ENCODE measurements at regions not wholly inside any gene's neighbourhood (a gene's known extent, or its start where the extent isn't known, plus 50 kb on each side); places are given as distances from the start of the nearest gene placed in this dataset.

DNA sequence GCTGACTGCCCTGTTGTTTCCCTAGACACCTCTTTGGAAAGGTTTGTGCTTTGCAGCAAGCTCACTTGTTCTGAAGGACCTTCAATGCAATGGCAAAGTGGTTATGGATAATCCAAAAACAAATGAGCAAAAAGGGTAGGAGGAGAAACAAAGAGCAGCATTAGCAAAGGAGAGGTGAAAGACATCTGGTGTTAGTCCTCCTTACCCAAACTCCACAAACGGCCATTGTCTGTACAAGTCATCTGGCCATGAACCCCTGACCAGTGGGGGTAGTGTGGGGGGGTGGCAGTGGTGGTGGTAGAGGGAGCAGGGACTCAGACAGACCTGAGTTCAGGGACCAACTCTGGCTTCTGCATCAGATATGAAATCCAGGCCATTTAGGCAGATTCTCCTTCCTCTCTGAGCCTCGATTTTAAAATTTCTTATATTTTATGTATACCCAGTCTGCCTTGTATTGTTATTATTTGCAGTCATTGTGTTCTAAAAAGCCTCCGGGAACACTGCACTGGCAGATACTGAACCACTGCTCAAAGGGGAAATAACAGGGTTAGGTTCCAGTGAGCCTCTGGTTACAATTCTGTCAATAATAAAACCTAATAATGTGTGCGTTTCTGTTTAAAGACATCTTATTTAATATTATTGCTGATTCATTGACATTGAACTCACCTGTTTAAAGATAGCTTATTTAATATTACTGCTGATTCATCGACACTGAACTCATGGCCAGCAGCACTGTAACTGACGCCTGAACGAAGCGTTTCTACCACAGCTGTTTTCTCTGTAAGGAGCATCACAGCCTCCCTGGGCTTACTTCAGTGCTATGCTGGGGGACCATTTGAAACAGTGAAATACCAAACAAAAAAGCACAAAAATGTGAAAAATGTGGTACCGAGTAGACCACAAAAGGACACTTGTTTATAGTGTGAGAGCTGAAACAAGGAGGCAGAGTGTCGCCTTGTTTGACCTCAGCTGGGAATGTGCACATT lies 156.0 kb downstream of the SEC61B start:
- DNase-seq (ENCODE audit: low read depth, low spot score), result no peak
- H3K4me3 Mint-ChIP-seq, result no peak overlapping the region
- peaks cover 26% of the 10 kb centered on the region for H3K4me1 Mint-ChIP-seq
- TF ChIP-seq, protein P1, sequence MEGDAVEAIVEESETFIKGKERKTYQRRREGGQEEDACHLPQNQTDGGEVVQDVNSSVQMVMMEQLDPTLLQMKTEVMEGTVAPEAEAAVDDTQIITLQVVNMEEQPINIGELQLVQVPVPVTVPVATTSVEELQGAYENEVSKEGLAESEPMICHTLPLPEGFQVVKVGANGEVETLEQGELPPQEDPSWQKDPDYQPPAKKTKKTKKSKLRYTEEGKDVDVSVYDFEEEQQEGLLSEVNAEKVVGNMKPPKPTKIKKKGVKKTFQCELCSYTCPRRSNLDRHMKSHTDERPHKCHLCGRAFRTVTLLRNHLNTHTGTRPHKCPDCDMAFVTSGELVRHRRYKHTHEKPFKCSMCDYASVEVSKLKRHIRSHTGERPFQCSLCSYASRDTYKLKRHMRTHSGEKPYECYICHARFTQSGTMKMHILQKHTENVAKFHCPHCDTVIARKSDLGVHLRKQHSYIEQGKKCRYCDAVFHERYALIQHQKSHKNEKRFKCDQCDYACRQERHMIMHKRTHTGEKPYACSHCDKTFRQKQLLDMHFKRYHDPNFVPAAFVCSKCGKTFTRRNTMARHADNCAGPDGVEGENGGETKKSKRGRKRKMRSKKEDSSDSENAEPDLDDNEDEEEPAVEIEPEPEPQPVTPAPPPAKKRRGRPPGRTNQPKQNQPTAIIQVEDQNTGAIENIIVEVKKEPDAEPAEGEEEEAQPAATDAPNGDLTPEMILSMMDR (conservative IDR thresholded peaks at IDR 0.05), result no peak
- H3K9me3 Mint-ChIP-seq, result no peaks in the 10 kb centered on the region
- H3K27ac Mint-ChIP-seq (ENCODE audit: unreplicated experiment), result no peak overlapping the region
- H3K36me3 Mint-ChIP-seq (ENCODE audit: low read depth), result no peaks in the 10 kb centered on the region
- no peaks in the 10 kb centered on the region for H3K27me3 Mint-ChIP-seq (ENCODE audit: low read depth)

DNA sequence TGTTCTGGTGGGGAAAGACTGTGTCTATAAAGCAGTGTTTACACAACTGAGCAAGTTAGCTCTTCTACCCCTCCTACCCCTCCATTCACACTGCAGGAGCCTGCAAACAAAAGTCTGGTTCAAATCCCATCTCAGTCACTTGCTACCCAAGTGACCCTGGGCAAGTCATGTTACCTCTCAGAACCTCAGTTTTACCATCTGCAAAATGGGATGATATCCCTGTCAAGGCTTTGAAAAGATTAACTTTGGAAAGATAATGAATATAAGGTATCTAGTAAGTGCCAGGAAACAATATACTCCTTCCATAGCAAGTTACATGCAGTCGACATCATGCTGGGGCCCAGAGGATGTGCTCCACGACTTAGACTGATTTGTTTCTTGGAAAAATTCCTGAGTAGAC lies 161.5 kb downstream of the SEC61B start:
- DNase-seq (ENCODE audit: low read depth, low spot score), result no peak
- H3K36me3 Mint-ChIP-seq (ENCODE audit: low read depth), result no peaks in the 10 kb centered on the region
- TF ChIP-seq, protein P1 (conservative IDR thresholded peaks at IDR 0.05), result no peak
- no peaks in the 10 kb centered on the region for H3K9me3 Mint-ChIP-seq
- peaks cover 6% of the 10 kb centered on the region for H3K4me1 Mint-ChIP-seq
- no peaks in the 10 kb centered on the region for H3K27me3 Mint-ChIP-seq (ENCODE audit: low read depth)
- H3K4me3 Mint-ChIP-seq, result no peak overlapping the region
- H3K27ac Mint-ChIP-seq (ENCODE audit: unreplicated experiment), result no peak overlapping the region

DNA sequence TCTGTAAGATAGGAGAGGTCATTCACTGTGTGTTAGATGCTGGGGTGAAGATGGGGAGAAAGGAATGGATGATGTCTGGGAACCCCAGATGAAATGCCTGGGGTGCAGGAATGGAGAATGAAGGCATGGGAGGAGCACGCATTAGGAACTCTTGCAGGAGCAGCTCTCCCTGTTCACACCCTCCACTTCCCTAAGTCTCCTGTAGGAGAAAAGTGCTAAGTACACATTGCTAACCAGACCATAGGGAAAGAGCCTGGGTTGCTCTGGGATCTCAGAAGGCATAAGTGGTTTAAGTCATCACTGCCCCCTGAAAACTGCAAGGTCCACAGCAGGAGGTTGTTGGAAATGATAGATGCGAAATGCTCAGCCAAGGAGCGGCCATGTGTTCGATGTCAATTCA lies 163.1 kb downstream of the SEC61B start:
- no peaks in the 10 kb centered on the region for H3K9me3 Mint-ChIP-seq
- H3K36me3 Mint-ChIP-seq (ENCODE audit: low read depth), result no peaks in the 10 kb centered on the region
- H3K27ac Mint-ChIP-seq (ENCODE audit: unreplicated experiment), result no peak overlapping the region
- H3K4me3 Mint-ChIP-seq, result no peak overlapping the region
- TF ChIP-seq, protein P1 (conservative IDR thresholded peaks at IDR 0.05), result no peak
- H3K27me3 Mint-ChIP-seq (ENCODE audit: low read depth), result no peaks in the 10 kb centered on the region
- DNase-seq (ENCODE audit: low read depth, low spot score), result no peak
- no peaks in the 10 kb centered on the region for H3K4me1 Mint-ChIP-seq

GRCh38 chr9:99385814-99386279 lies 163.8 kb downstream of the SEC61B start:
- Mint-ChIP-seq H3K27ac (ENCODE audit: unreplicated experiment) (no peak overlapping the region), H3K36me3 (ENCODE audit: low read depth) (no peaks in the 10 kb centered on the region), H3K4me3 (no peak overlapping the region), H3K9me3 (no peaks in the 10 kb centered on the region), H3K27me3 (ENCODE audit: low read depth) (no peaks in the 10 kb centered on the region), H3K4me1 (no peaks in the 10 kb centered on the region)
- no peak for DNase-seq (ENCODE audit: low read depth, low spot score)
- TF ChIP-seq, protein P1 (conservative IDR thresholded peaks at IDR 0.05), result no peak

DNA sequence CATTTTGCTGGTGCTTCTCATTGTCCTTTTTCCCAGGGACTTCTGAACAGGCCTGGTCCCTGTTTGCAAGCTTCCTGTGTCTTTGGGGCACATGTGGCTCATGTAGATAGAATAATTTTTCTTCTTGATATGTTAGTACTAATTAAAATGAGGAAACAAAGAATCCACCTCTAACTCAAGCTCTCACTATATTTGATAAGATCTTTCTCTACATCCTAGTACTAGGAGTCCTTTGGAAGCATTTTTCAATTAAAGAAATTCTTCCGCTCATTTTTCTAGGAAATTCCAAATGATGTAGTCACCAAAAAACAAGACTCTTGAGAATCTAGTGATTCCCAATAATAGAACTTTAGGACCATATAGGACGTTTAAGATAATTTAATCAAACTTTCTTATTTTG lies 165.3 kb downstream of the SEC61B start:
- Mint-ChIP-seq H3K27ac (ENCODE audit: unreplicated experiment) (no peak overlapping the region), H3K9me3 (no peaks in the 10 kb centered on the region), H3K4me1 (no peaks in the 10 kb centered on the region), H3K4me3 (no peak overlapping the region), H3K27me3 (ENCODE audit: low read depth) (no peaks in the 10 kb centered on the region), H3K36me3 (ENCODE audit: low read depth) (no peaks in the 10 kb centered on the region)
- DNase-seq (ENCODE audit: low read depth, low spot score), result no peak
- TF ChIP-seq, protein P1 (conservative IDR thresholded peaks at IDR 0.05), result no peak

All from neural crest cell (in vitro differentiated cells).